ENCODE measurements at regions not wholly inside any gene's neighbourhood (a gene's known extent, or its start where the extent isn't known, plus 50 kb on each side); places are given as distances from the start of the nearest gene placed in this dataset.

DNA sequence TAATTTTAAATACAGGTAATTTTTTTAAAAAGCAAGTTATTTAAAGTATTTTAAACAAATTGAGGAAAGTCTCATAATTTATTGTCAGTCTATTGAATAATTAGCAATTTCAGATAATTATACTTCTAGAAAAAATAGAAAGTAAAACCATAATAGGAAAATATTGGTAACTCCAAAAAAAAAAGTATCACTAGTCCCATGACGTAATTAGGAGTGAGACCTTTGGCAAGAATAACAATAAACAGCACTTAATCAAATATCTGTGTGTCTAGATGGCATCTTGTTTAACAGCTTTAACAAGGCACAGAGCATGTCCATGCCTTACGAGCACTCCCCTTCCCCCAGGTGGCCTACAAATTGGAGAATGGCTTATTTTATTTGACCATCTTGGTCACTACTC is 1683.6 kb upstream of the AGA start:
- Histone ChIP-seq H3K9me3 (ENCODE audit: control insufficient read depth in 4 of 4, insufficient read depth in 3 of 4, low read length in 3 of 4) (no peaks in the 10 kb centered on the region), H3K4me3 (no peak overlapping the region), H3K27ac (ENCODE audit: low read depth in 1 of 2, low read length in 1 of 2) (no peak overlapping the region), H3K4me1 (ENCODE audit: control insufficient read depth in 5 of 5, insufficient read depth in 5 of 5, low read length in 5 of 5) (no peaks in the 10 kb centered on the region), H3K27me3 (ENCODE audit: control insufficient read depth in 3 of 3, insufficient read depth in 3 of 3, low read length in 2 of 3) (no peaks in the 10 kb centered on the region), H3K9ac (ENCODE audit: insufficient read depth in 1 of 2, low read length in 2 of 2) (no peak overlapping the region), H3K36me3 (ENCODE audit: control insufficient read depth in 4 of 4, insufficient read depth in 4 of 4, low read length in 4 of 4) (no peaks in the 10 kb centered on the region)
- TF ChIP-seq, protein P1, sequence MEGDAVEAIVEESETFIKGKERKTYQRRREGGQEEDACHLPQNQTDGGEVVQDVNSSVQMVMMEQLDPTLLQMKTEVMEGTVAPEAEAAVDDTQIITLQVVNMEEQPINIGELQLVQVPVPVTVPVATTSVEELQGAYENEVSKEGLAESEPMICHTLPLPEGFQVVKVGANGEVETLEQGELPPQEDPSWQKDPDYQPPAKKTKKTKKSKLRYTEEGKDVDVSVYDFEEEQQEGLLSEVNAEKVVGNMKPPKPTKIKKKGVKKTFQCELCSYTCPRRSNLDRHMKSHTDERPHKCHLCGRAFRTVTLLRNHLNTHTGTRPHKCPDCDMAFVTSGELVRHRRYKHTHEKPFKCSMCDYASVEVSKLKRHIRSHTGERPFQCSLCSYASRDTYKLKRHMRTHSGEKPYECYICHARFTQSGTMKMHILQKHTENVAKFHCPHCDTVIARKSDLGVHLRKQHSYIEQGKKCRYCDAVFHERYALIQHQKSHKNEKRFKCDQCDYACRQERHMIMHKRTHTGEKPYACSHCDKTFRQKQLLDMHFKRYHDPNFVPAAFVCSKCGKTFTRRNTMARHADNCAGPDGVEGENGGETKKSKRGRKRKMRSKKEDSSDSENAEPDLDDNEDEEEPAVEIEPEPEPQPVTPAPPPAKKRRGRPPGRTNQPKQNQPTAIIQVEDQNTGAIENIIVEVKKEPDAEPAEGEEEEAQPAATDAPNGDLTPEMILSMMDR (IDR thresholded peaks at IDR 0.05; ENCODE audit: control extremely low read depth, extremely low read depth), result no peak
- DNase-seq (no peak), ATAC-seq (ENCODE audit: insufficient read depth, low FRiP score) (no peak)
- 71 to 79% methylated on average over 2 of the region's 2 CpGs for WGBS, 2 donors

DNA sequence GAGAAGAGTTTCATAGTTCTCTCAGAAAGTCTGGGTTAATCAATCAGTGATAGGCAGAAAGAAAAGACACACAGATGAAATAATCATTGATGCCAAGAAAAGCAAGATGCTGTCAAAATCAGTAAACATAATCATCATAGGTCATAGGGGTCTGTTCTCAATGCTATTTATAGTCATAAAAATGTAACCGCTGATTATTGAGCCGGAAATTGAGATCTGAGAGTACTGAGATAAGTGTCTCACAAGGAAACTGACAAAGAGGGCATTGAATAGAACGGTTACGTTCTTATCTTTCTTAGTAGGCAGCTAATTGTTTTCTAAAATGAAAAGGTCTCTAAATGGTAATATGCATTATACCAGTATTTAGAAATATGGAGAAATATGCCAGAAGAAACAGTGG is 1686.1 kb upstream of the AGA start:
- H3K27ac ChIP-seq (ENCODE audit: low read depth in 1 of 2, low read length in 1 of 2), result no peak overlapping the region
- no peaks in the 10 kb centered on the region for H3K27me3 ChIP-seq (ENCODE audit: control insufficient read depth in 3 of 3, insufficient read depth in 3 of 3, low read length in 2 of 3)
- DNase-seq (no peak), ATAC-seq (ENCODE audit: insufficient read depth, low FRiP score) (no peak)
- WGBS, 2 donors, result 35 to 57% methylated on average over 4 of the region's 4 CpGs
- H3K9ac ChIP-seq (ENCODE audit: insufficient read depth in 1 of 2, low read length in 2 of 2), result no peak overlapping the region
- no peaks in the 10 kb centered on the region for H3K4me1 ChIP-seq (ENCODE audit: control insufficient read depth in 5 of 5, insufficient read depth in 5 of 5, low read length in 5 of 5)
- H3K36me3 ChIP-seq (ENCODE audit: control insufficient read depth in 4 of 4, insufficient read depth in 4 of 4, low read length in 4 of 4), result no peaks in the 10 kb centered on the region
- H3K4me3 ChIP-seq, result no peak overlapping the region
- TF ChIP-seq, protein P1 (IDR thresholded peaks at IDR 0.05; ENCODE audit: control extremely low read depth, extremely low read depth), result no peak
- H3K9me3 ChIP-seq (ENCODE audit: control insufficient read depth in 4 of 4, insufficient read depth in 3 of 4, low read length in 3 of 4), result no peaks in the 10 kb centered on the region

DNA sequence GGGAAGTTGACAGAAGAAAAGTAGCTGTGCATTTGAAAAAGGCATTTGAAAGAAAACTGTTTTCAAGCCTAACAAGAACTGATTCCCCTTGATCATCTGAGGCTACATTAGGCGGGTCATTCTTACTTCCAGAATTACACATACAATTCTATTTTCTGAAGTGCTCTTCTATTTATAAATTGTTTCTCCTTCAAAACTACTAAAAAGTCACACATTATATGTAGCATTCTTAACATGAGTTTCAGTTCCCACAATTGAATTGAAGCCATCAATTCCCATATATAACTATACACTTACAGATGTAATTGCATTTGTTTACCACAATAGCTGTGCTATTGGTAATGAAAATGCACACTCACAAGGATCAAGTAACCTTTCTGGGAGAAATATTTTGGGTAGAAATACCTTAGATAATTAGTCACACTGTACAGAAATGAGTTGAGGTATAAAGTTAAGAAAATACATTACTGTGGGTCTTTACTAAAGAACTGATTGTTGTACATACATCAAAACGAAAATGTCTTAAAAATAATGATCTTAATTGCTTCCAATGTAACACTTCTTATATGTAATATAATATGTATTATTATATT is 1688.0 kb upstream of the AGA start:
- H3K4me1 ChIP-seq (ENCODE audit: control insufficient read depth in 5 of 5, insufficient read depth in 5 of 5, low read length in 5 of 5), result no peaks in the 10 kb centered on the region
- no peak overlapping the region for H3K9ac ChIP-seq (ENCODE audit: insufficient read depth in 1 of 2, low read length in 2 of 2)
- 81 to 90% methylated on average over 2 of the region's 2 CpGs for WGBS, 2 donors
- no peaks in the 10 kb centered on the region for H3K27me3 ChIP-seq (ENCODE audit: control insufficient read depth in 3 of 3, insufficient read depth in 3 of 3, low read length in 2 of 3)
- H3K36me3 ChIP-seq (ENCODE audit: control insufficient read depth in 4 of 4, insufficient read depth in 4 of 4, low read length in 4 of 4), result no peaks in the 10 kb centered on the region
- ATAC-seq (ENCODE audit: insufficient read depth, low FRiP score), result no peak
- no peak overlapping the region for H3K4me3 ChIP-seq
- H3K9me3 ChIP-seq (ENCODE audit: control insufficient read depth in 4 of 4, insufficient read depth in 3 of 4, low read length in 3 of 4), result no peaks in the 10 kb centered on the region
- DNase-seq, result no peak
- TF ChIP-seq, protein P1 (IDR thresholded peaks at IDR 0.05; ENCODE audit: control extremely low read depth, extremely low read depth), result no peak
- no peak overlapping the region for H3K27ac ChIP-seq (ENCODE audit: low read depth in 1 of 2, low read length in 1 of 2)
